ENCODE measurements at regions not wholly inside any gene's neighbourhood (a gene's known extent, or its start where the extent isn't known, plus 50 kb on each side); places are given as distances from the start of the nearest gene placed in this dataset.

DNA sequence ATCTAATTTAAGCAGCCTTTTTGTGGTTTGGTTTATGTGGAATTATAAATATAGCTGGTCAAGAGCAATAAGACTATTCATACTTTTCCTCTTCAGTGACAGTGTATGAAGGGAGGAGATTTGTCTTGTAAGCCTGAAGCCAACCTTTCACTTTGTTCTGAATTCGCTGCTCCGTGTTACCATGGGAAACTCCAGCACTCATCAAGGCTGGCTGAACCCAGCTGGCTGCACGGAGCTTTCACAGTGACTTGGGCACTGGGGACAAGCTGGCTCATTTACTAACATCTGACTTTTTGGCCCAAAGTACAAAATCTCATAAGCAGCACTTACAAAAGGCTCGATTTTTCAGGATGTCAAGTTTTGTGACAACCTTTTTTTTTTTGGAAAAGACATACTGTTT, 120.4 kb upstream of the GRIA4 start:
- intact Hi-C loops (cut with DNase I): no loop called here
- ATAC-seq (no peak), DNase-seq (no peak)
- TF ChIP-seq, protein P1, sequence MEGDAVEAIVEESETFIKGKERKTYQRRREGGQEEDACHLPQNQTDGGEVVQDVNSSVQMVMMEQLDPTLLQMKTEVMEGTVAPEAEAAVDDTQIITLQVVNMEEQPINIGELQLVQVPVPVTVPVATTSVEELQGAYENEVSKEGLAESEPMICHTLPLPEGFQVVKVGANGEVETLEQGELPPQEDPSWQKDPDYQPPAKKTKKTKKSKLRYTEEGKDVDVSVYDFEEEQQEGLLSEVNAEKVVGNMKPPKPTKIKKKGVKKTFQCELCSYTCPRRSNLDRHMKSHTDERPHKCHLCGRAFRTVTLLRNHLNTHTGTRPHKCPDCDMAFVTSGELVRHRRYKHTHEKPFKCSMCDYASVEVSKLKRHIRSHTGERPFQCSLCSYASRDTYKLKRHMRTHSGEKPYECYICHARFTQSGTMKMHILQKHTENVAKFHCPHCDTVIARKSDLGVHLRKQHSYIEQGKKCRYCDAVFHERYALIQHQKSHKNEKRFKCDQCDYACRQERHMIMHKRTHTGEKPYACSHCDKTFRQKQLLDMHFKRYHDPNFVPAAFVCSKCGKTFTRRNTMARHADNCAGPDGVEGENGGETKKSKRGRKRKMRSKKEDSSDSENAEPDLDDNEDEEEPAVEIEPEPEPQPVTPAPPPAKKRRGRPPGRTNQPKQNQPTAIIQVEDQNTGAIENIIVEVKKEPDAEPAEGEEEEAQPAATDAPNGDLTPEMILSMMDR (IDR thresholded peaks at IDR 0.05): no peak
- H3K36me3 ChIP-seq: no peaks in the 10 kb centered on the region
- no peaks in the 10 kb centered on the region for H3K27me3 ChIP-seq (ENCODE audit: low read depth)
- no peaks in the 10 kb centered on the region for H3K4me1 ChIP-seq
- no peak overlapping the region for H3K27ac ChIP-seq
- no peak overlapping the region for H3K4me3 ChIP-seq
- no peaks in the 10 kb centered on the region for H3K9me3 ChIP-seq

DNA sequence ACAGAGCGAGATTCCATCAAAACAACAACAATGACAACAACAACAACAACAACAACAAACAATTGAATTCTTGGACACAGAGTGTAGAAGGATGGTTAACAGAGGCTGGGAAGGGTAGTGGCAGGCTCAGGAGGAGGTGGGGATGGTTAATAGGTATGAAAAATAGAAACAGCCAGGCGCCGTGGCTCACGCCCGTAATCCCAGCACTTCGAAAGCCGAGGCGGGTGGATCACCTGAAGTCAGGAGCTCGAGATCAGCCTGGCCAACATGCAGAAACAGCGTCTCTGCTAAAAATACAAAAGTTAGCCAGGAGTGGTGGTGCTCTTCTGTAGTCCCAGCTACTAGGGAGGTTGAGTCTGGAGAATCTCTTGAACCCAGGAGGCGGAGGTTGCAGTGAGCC, 122.9 kb upstream of the GRIA4 start:
- Histone ChIP-seq H3K27me3 (ENCODE audit: low read depth) (no peaks in the 10 kb centered on the region), H3K4me3 (no peak overlapping the region), H3K9me3 (no peaks in the 10 kb centered on the region), H3K27ac (no peak overlapping the region), H3K4me1 (no peaks in the 10 kb centered on the region), H3K36me3 (no peaks in the 10 kb centered on the region)
- ATAC-seq (no peak), DNase-seq (no peak)
- intact Hi-C loops (cut with DNase I): no loop called here
- TF ChIP-seq, protein P1 (IDR thresholded peaks at IDR 0.05): no peak

DNA sequence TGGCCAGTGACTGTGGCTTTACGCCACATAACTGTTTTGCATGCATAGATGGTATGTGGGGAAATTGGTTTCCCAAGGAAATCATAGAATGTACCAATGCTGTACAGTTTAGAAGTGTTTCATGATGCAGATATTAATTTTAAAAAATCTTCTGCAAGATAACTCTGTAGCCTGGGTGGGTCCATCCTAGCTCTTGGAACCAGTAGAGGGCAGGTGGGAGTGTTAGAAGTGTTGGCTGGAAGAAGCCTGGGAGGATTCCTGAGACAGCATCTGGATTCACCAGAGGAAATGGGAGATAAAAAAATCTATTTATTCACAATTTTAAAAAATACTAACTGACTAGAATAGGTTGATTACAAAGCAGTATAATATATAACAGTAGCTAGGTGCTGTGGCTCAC, 139.9 kb upstream of the GRIA4 start:
- intact Hi-C loops (cut with DNase I): no loop called here

DNA sequence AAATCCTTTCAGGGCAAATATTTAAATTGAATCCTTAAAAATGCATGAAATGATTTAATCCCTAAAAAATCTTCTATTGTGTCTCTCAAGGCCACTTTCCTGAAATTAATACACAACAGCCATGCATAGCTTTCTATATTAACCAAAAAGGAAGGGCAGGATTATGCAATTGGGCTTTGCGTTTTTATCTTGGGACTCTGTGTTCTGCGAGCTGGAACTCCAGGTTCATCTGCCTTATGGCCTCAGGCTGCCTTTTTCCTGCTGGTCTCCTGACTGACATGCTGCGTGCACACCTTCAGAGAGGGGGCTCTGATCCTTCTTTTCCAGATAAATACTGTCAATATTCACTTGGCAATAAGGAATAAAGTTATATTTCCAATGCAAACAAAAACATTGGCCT, 141.7 kb upstream of the GRIA4 start:
- H3K4me3 ChIP-seq: no peak overlapping the region
- H3K4me1 ChIP-seq: no peaks in the 10 kb centered on the region
- no peaks in the 10 kb centered on the region for H3K27me3 ChIP-seq (ENCODE audit: low read depth)
- no peaks in the 10 kb centered on the region for H3K9me3 ChIP-seq
- ATAC-seq (no peak), DNase-seq (no peak)
- no peaks in the 10 kb centered on the region for H3K36me3 ChIP-seq
- intact Hi-C loops (cut with DNase I): no loop called here
- H3K27ac ChIP-seq: no peak overlapping the region
- TF ChIP-seq, protein P1 (IDR thresholded peaks at IDR 0.05): no peak

More for the DNA sequence above, 139.9 kb upstream of the GRIA4 start:
- TF ChIP-seq, protein P1 (IDR thresholded peaks at IDR 0.05): no peak
- H3K9me3 ChIP-seq: no peaks in the 10 kb centered on the region
- DNase-seq: no peak
- H3K4me1 ChIP-seq: no peaks in the 10 kb centered on the region
- H3K27me3 ChIP-seq (ENCODE audit: low read depth): no peaks in the 10 kb centered on the region
- H3K4me3 ChIP-seq: no peak overlapping the region
- ATAC-seq: no peak
- no peak overlapping the region for H3K27ac ChIP-seq
- no peaks in the 10 kb centered on the region for H3K36me3 ChIP-seq

DNA sequence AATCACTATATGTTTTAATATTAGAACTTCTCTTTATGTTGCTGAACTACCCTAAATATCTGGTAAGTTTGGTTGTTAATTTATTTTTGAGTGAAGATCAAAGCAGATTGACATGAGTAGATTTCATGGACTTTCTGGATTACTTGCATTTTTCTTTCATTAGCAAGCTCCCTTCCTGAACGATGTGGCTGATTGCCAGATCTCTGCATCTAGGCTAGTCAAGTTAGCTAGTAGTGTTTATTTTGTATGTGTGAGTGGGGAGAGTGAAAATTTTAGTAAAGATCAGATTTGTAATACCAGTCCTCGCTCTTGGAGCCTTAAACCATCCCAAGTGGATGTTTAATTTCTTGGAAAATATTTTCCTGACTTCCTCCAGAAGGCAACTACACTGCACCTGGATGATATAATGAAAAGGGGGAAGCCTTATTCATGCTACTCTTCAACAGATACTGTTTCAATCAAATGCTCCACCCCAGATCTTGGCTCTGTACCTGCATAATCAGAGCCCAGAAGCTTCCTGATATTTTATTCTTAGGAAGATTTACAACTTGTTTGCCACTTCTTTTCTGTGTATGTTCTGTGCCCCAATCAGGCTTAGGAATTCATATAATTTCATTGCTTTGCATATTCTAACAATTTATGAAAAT, 143.2 kb upstream of the GRIA4 start:
- H3K27me3 ChIP-seq (ENCODE audit: low read depth): no peaks in the 10 kb centered on the region
- ATAC-seq (no peak), DNase-seq (no peak)
- H3K4me1 ChIP-seq: no peaks in the 10 kb centered on the region
- intact Hi-C loops (cut with DNase I): no loop called here
- H3K36me3 ChIP-seq: no peaks in the 10 kb centered on the region
- no peak overlapping the region for H3K27ac ChIP-seq
- TF ChIP-seq, protein P1 (IDR thresholded peaks at IDR 0.05): no peak
- H3K9me3 ChIP-seq: no peaks in the 10 kb centered on the region
- no peak overlapping the region for H3K4me3 ChIP-seq

Measured in lower lobe of right lung (tissue), 2 donors.